ENCODE measurements at regions not wholly inside any gene's neighbourhood (a gene's known extent, or its start where the extent isn't known, plus 50 kb on each side); places are given as distances from the start of the nearest gene placed in this dataset.

GRCh38 chr2:226526716-226527115, 272.9 kb downstream of the IRS1 start:
- BruUV-seq (replicated peaks) = no TSS peak
- TF ChIP-seq CTCF (IDR thresholded peaks at IDR 0.05; ENCODE audit: unreplicated experiment) = no peak
- intact Hi-C loops (cut with micrococcal nuclease) = no loop called here
- ChIA-PET POLR2A (no interaction called here), CTCF (no interaction called here)
- Mint-ChIP-seq H3K4me1 (ENCODE audit: insufficient read depth, unreplicated experiment) (peaks cover 6% of the 10 kb centered on the region), H3K27ac (ENCODE audit: low read depth, unreplicated experiment) (no peak overlapping the region), H3K36me3 (ENCODE audit: insufficient read depth, unreplicated experiment) (no peaks in the 10 kb centered on the region), H3K9me3 (ENCODE audit: unreplicated experiment) (peaks cover 7% of the 10 kb centered on the region), H3K27me3 (ENCODE audit: insufficient read depth, unreplicated experiment) (no peaks in the 10 kb centered on the region), H3K4me3 (ENCODE audit: unreplicated experiment) (no peak overlapping the region)
- no peak for DNase-seq (ENCODE audit: unreplicated experiment)

DNA sequence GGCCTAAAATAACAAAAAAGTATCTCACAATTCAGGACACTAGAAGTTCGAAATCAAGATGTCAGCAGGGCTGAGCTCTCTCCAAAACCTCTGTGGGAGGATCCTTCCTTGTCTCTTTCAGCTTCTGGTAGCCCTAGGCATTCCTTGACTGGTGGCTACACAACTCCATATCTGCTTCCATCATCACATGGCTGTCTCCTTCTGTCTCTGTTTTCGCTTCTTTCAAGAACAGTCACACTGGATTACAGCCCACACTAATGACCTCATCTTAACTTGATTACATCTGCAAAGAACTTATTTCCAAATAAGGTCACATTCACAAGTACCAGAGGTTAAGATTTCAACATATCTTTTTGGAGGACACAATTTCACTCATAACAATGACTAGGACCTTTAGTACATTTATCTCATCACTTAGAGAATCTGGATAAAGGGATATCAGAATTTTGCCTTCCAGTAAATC, 275.2 kb downstream of the IRS1 start:
- ChIA-PET POLR2A (interaction anchor here (1.1 kb wide), 1 partner anchor 87 kb away, joined by 3 read pairs; no protein-coding TSS in a partner anchor), CTCF (no interaction called here)
- TF ChIP-seq CTCF (IDR thresholded peaks at IDR 0.05; ENCODE audit: unreplicated experiment) = no peak
- no peaks in the 10 kb centered on the region for H3K36me3 Mint-ChIP-seq (ENCODE audit: insufficient read depth, unreplicated experiment)
- peaks cover 7% of the 10 kb centered on the region for H3K9me3 Mint-ChIP-seq (ENCODE audit: unreplicated experiment)
- no TSS peak for BruUV-seq (replicated peaks)
- no peak overlapping the region for H3K4me3 Mint-ChIP-seq (ENCODE audit: unreplicated experiment)
- peaks cover 6% of the 10 kb centered on the region for H3K4me1 Mint-ChIP-seq (ENCODE audit: insufficient read depth, unreplicated experiment)
- H3K27me3 Mint-ChIP-seq (ENCODE audit: insufficient read depth, unreplicated experiment) = no peaks in the 10 kb centered on the region
- DNase-seq (ENCODE audit: unreplicated experiment) = peak; percentile 59
- no peak overlapping the region for H3K27ac Mint-ChIP-seq (ENCODE audit: low read depth, unreplicated experiment)
- intact Hi-C loops (cut with micrococcal nuclease) = no loop called here

- BruUV-seq (replicated peaks) = no TSS peak
- Mint-ChIP-seq H3K27me3 (ENCODE audit: insufficient read depth, unreplicated experiment) (no peaks in the 10 kb centered on the region), H3K9me3 (ENCODE audit: unreplicated experiment) (peaks cover 7% of the 10 kb centered on the region), H3K4me1 (ENCODE audit: insufficient read depth, unreplicated experiment) (peaks cover 10% of the 10 kb centered on the region), H3K4me3 (ENCODE audit: unreplicated experiment) (no peak overlapping the region), H3K36me3 (ENCODE audit: insufficient read depth, unreplicated experiment) (no peaks in the 10 kb centered on the region), H3K27ac (ENCODE audit: low read depth, unreplicated experiment) (no peak overlapping the region)
- ChIA-PET CTCF (no interaction called here), POLR2A (no interaction called here)
- intact Hi-C loops (cut with micrococcal nuclease) = no loop called here
- DNase-seq (ENCODE audit: unreplicated experiment) = no peak
- TF ChIP-seq CTCF (IDR thresholded peaks at IDR 0.05; ENCODE audit: unreplicated experiment) = no peak
These were observed 278.9 kb downstream of the IRS1 start for GRCh38 chr2:226520723-226521122.

DNA sequence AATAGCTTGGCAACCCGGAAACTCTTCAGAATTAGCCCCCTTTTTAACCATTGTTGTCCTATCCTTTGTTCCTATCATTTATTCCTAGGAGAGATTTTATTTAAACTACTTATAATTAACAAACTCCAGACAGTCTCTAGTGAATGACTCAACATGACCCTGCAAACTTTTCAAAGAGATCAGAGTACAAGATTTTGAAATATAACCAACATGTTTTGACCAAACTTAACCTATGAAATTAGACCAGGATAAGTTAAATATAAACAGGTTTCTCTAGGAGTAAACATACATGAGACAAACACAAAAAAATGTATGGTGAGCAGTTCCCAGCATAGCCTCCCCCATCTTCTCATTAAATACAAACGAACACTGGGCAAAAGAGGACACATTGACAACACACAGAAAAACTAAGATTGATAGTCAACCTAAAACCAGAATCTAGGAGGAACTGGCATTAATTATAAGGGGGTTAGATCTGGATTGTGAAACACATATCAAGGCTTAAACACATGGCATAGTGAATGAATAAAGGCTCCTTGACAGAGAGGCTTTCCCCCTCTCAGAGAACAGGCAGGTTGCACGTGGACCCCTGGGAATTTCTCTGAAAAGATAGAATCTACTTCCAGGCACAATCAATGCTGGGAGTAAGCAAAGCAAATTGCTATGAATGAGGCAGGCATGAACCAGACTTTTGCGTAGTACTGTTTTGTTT, 284.1 kb downstream of the IRS1 start:
- BruUV-seq (replicated peaks) = no TSS peak
- peak; percentile 21 for DNase-seq (ENCODE audit: unreplicated experiment)
- peaks cover 15% of the 10 kb centered on the region for H3K9me3 Mint-ChIP-seq (ENCODE audit: unreplicated experiment)
- intact Hi-C loops (cut with micrococcal nuclease) = no loop called here
- H3K27ac Mint-ChIP-seq (ENCODE audit: low read depth, unreplicated experiment) = peak overlapping the region; percentile 41
- CTCF ChIA-PET = no interaction called here
- no peaks in the 10 kb centered on the region for H3K36me3 Mint-ChIP-seq (ENCODE audit: insufficient read depth, unreplicated experiment)
- no peak overlapping the region for H3K4me3 Mint-ChIP-seq (ENCODE audit: unreplicated experiment)
- TF ChIP-seq CTCF (IDR thresholded peaks at IDR 0.05; ENCODE audit: unreplicated experiment) = no peak
- no peaks in the 10 kb centered on the region for H3K27me3 Mint-ChIP-seq (ENCODE audit: insufficient read depth, unreplicated experiment)
- H3K4me1 Mint-ChIP-seq (ENCODE audit: insufficient read depth, unreplicated experiment) = peaks cover 16% of the 10 kb centered on the region
- POLR2A ChIA-PET = interaction anchor here (0.6 kb wide), 1 partner anchor 58 kb away, joined by 4 read pairs; no protein-coding TSS in a partner anchor

Data from MCF 10A (cell line).